ENCODE measurements at regions not wholly inside any gene's neighbourhood (a gene's known extent, or its start where the extent isn't known, plus 50 kb on each side); places are given as distances from the start of the nearest gene placed in this dataset.

DNA sequence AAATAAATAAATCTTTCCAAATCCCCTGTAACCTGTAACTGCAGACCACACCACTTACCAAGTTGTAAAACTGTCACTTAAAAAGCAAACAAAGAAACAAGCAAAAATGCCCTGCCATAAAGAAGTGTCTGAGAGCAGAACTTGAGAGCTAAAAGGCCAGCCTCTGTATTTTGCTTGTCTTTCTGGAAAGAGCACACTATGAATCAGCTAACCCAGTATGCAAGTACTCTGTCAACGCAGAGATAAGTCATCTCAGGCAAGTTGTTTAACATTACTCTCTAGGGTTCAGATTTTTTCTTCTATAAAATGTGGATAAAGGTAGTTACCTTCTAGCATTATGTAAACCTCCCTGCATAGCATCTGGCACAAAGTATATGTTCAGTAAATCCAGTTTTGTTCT lies 134.8 kb downstream of the HS3ST1 start:
- TF ChIP-seq CTCF (IDR thresholded peaks at IDR 0.05) (no peak), TCF7 (CRISPR knock-in tag; IDR thresholded peaks at IDR 0.05; ENCODE audit: low read depth) (no peak), JUN (CRISPR knock-in tag; IDR thresholded peaks at IDR 0.05) (no peak), NR1H2 (CRISPR knock-in tag; IDR thresholded peaks at IDR 0.05) (no peak)
- TF ChIP-seq, protein P1, sequence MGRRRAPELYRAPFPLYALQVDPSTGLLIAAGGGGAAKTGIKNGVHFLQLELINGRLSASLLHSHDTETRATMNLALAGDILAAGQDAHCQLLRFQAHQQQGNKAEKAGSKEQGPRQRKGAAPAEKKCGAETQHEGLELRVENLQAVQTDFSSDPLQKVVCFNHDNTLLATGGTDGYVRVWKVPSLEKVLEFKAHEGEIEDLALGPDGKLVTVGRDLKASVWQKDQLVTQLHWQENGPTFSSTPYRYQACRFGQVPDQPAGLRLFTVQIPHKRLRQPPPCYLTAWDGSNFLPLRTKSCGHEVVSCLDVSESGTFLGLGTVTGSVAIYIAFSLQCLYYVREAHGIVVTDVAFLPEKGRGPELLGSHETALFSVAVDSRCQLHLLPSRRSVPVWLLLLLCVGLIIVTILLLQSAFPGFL (CRISPR knock-in tag; IDR thresholded peaks at IDR 0.05; ENCODE audit: borderline replicate concordance): no peak
